ENCODE measurements at regions not wholly inside any gene's neighbourhood (a gene's known extent, or its start where the extent isn't known, plus 50 kb on each side); places are given as distances from the start of the nearest gene placed in this dataset.

DNA sequence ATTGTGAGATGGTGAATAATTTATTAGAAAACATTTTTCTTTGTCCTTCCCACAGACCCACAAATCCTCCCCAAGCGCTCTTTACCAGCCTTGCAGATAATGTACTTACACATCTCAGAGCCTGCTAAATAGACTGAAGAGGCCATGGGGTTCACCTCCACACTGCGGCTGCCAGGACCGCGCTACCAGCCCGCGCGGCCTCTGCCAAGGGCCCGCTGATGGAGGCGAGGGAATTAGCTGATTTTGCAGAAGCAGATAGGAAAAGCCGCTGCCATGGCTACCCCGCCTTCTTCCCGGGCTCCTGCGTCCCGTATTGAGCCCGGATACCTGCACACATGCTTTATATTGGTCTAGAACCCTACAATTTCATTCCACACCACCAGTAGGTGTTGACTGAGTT lies 248.0 kb upstream of the FOXD3 start:
- Mint-ChIP-seq H3K27ac (no peak overlapping the region), H3K36me3 (ENCODE audit: low read depth) (no peaks in the 10 kb centered on the region), H3K27me3 (ENCODE audit: low read depth) (peaks cover 41% of the 10 kb centered on the region), H3K4me3 (no peak overlapping the region), H3K4me1 (ENCODE audit: low read depth) (no peaks in the 10 kb centered on the region), H3K9me3 (no peaks in the 10 kb centered on the region)
- DNase-seq (ENCODE audit: low spot score) = no peak

DNA sequence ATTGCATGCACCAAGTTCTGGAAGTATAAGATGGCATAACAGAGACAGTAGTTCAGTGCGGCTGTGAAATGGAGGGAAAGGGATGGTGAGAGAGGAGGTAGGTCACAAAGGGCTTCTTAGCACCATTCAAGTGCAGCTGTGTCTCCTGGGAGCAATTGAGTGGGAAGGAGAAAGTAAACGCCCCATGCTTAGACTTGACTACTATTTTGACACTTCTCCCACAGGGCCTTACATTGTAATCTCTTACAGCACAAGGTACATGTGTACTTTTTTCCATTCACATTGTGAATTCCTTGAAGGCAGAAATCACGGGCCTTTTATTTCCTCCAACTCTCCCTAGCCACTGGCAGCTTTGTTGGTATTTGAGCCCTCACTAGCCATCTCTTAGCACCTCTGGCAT lies 239.6 kb upstream of the FOXD3 start:
- no peaks in the 10 kb centered on the region for H3K4me1 Mint-ChIP-seq (ENCODE audit: low read depth)
- DNase-seq (ENCODE audit: low spot score) = no peak

DNA sequence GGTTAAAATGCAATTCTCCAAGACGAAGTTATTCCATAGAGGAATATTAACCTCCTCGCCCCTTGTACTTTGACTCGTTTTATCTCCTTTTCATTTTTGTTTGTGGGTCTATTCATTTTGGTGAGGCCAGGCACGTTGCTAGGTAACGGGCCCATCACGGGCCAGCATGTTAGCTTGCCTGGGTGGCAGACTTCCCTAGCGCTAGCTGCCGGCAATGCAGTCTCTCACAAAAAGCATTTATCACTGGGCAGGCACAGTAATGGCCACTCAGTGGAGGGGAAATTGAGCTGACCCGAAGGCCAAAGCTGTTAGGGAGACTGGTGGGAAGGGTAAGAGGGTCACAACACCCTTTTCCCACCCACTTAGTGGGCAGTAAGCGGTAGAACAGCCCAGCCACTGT lies 234.4 kb upstream of the FOXD3 start:
- peaks cover 2% of the 10 kb centered on the region for H3K27me3 Mint-ChIP-seq (ENCODE audit: low read depth)
- no peaks in the 10 kb centered on the region for H3K4me1 Mint-ChIP-seq (ENCODE audit: low read depth)
- H3K9me3 Mint-ChIP-seq = no peaks in the 10 kb centered on the region
- DNase-seq (ENCODE audit: low spot score) = no peak
- no peaks in the 10 kb centered on the region for H3K36me3 Mint-ChIP-seq (ENCODE audit: low read depth)
- no peak overlapping the region for H3K4me3 Mint-ChIP-seq
- H3K27ac Mint-ChIP-seq = no peak overlapping the region

More for the DNA sequence above, 239.6 kb upstream of the FOXD3 start:
- no peaks in the 10 kb centered on the region for H3K9me3 Mint-ChIP-seq
- no peak overlapping the region for H3K27ac Mint-ChIP-seq
- no peak overlapping the region for H3K4me3 Mint-ChIP-seq
- H3K27me3 Mint-ChIP-seq (ENCODE audit: low read depth) = peaks cover 2% of the 10 kb centered on the region
- H3K36me3 Mint-ChIP-seq (ENCODE audit: low read depth) = no peaks in the 10 kb centered on the region

DNA sequence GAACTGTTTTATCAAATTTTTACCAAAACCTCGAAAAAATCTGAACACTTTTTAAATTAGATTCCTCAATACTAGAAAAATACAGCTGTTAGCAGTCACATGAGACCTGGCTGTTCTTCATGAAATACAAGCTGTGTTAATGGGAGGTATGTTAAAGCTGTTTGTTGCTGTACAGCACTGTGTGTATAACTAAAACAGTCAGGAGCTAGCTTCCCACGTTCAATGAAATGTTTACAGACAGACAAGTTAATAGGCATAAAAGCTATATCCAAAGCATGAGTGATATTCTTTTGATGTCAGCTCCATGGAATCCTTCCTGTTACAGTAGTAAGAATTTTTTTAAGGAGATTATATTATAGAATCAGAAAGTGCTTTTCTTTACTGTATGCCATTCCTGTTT lies 223.2 kb upstream of the FOXD3 start:
- H3K4me3 Mint-ChIP-seq = no peak overlapping the region
- no peak overlapping the region for H3K27ac Mint-ChIP-seq
- H3K9me3 Mint-ChIP-seq = no peaks in the 10 kb centered on the region
- no peaks in the 10 kb centered on the region for H3K4me1 Mint-ChIP-seq (ENCODE audit: low read depth)
- no peak for DNase-seq (ENCODE audit: low spot score)
- H3K36me3 Mint-ChIP-seq (ENCODE audit: low read depth) = no peaks in the 10 kb centered on the region
- H3K27me3 Mint-ChIP-seq (ENCODE audit: low read depth) = peaks cover 3% of the 10 kb centered on the region

DNA sequence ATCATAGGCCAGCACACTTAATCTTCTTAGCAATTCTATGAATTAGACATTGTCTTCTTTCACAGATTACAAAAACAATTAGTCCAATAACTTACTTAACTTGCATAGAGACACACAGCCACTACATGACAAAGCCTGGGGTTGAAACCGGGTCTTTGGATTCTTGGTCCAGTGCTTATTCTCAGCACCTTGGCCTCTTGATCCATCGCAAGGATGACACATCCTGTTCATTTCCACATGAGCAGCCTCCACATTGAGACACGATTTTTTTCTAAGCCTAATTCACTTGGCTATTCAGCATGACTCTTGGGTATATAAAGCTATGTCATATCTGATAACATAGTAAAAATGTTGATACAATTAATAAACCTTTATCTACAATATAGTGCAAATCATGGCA lies 221.0 kb upstream of the FOXD3 start:
- Mint-ChIP-seq H3K4me3 (no peak overlapping the region), H3K4me1 (ENCODE audit: low read depth) (no peaks in the 10 kb centered on the region), H3K27ac (no peak overlapping the region), H3K36me3 (ENCODE audit: low read depth) (no peaks in the 10 kb centered on the region), H3K27me3 (ENCODE audit: low read depth) (peaks cover 9% of the 10 kb centered on the region), H3K9me3 (no peaks in the 10 kb centered on the region)
- DNase-seq (ENCODE audit: low spot score) = no peak

DNA sequence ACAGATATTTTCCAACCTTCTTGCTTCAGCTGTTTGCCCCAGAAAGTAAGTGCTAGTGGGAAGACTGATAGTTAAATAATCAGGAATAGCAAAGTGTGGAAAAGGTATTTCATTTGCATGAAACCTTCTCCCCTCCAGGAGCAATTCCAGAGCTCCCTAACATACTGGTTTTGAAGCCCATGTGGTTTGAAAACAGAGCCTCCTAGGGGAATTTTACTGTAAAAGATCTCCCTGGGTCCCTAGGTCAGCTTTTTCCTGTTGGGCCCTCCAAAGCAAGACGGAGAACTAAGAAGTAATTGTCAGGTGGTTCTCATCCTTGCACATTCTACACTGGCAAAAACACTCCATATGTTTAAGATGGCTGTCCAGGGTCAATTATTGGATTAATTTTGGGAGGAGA lies 218.7 kb upstream of the FOXD3 start:
- H3K36me3 Mint-ChIP-seq (ENCODE audit: low read depth) = no peaks in the 10 kb centered on the region
- H3K4me1 Mint-ChIP-seq (ENCODE audit: low read depth) = no peaks in the 10 kb centered on the region
- H3K9me3 Mint-ChIP-seq = no peaks in the 10 kb centered on the region
- peaks cover 12% of the 10 kb centered on the region for H3K27me3 Mint-ChIP-seq (ENCODE audit: low read depth)
- no peak overlapping the region for H3K4me3 Mint-ChIP-seq
- no peak overlapping the region for H3K27ac Mint-ChIP-seq
- DNase-seq (ENCODE audit: low spot score) = no peak

DNA sequence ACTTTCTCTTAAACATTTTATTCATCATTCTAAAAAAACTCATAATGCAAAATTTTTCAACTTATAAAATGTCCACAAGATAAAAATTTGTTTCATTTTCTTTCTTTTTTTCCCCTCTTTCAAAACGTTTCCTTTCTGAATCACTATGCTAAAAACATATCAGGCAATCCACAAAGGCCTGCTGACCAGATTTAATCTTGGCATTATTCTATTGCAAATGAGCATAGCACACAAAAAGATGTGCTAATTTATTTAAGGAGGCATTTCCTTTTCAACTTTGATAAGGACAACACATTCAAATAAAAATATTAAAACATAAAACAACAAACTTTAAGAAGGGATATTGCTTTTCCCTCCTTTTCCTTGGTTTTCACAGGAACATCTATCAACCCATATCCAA lies 215.3 kb upstream of the FOXD3 start:
- Mint-ChIP-seq H3K27me3 (ENCODE audit: low read depth) (peaks cover 10% of the 10 kb centered on the region), H3K9me3 (no peaks in the 10 kb centered on the region), H3K27ac (no peak overlapping the region), H3K36me3 (ENCODE audit: low read depth) (no peaks in the 10 kb centered on the region), H3K4me3 (no peak overlapping the region), H3K4me1 (ENCODE audit: low read depth) (no peaks in the 10 kb centered on the region)
- DNase-seq (ENCODE audit: low spot score) = no peak

DNA sequence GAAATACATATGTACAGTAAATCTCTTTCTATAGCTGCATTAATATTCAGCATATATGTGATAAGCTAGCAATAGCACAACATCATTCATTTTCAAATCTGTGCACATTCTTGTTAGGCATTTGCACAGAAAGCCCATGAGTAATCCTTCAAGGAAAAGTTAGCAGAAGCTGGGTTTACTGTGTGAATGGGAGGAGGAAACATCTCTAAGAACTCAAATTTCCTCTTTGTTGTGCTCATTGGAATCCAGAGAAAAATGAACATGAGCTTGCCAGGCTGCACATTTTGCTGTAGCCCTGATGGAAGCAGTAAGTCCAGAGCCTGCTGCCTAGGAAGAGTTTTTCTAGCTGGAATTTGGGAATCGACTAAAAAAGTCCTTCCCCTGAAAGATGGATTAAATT lies 214.2 kb upstream of the FOXD3 start:
- Mint-ChIP-seq H3K27ac (no peak overlapping the region), H3K4me1 (ENCODE audit: low read depth) (no peaks in the 10 kb centered on the region), H3K27me3 (ENCODE audit: low read depth) (peaks cover 13% of the 10 kb centered on the region), H3K4me3 (no peak overlapping the region), H3K9me3 (no peaks in the 10 kb centered on the region), H3K36me3 (ENCODE audit: low read depth) (no peaks in the 10 kb centered on the region)
- no peak for DNase-seq (ENCODE audit: low spot score)

DNA sequence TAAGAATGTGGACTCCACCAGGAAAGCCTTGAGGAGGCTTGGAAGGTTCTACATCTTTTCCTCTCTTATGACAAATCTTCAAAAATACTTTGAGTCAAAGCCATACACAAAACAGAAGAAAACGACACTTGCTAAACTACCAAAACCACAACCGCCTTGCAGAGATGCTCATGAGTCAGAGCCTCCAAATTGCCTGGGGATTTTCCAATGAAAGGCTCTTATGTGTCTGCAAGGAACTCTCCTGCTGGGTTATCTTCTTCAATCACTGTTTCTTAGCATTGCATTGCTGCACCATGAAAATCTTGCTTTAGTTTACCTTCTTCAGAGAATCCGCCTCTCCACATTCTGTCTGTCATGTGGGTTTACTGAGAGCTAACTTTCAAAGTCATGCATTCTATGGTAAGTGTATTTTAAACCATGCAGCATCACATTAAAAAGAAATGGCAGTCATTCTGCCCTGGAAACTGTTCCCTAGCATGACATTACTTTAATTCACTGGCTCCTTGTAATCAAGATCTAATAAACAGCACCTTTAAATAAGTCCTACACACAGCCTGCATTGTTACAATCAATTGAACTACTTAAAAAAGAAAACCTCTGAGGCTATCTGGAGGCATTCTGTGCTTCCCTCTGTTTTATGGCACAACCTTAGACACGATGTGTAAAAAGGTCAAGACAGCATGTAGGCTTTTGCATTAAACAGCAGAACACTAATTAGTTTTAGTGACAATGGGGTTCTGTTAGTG lies 210.0 kb upstream of the FOXD3 start:
- no peaks in the 10 kb centered on the region for H3K36me3 Mint-ChIP-seq (ENCODE audit: low read depth)
- H3K4me1 Mint-ChIP-seq (ENCODE audit: low read depth) = no peaks in the 10 kb centered on the region
- no peak overlapping the region for H3K4me3 Mint-ChIP-seq
- DNase-seq (ENCODE audit: low spot score) = peak; percentile 41
- no peaks in the 10 kb centered on the region for H3K9me3 Mint-ChIP-seq
- peaks cover 6% of the 10 kb centered on the region for H3K27me3 Mint-ChIP-seq (ENCODE audit: low read depth)
- no peak overlapping the region for H3K27ac Mint-ChIP-seq

DNA sequence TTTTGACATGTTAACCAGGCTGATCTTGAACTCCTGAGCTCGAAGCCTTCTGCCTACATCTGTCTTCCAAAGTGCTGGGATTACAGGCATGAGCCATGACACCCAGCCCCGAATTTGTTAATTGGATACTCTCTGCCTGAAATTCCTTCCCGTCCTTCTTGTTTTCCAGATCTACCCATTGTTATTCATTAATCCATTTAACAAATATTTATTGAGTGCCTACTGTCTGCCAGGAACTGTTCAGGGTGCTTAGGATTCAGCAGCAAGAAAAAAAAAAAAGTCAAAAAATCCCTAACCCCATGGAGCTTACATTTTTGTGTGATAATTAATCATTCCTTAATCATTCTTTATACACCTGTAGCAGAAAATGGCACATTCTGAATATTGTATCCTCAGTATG lies 206.8 kb upstream of the FOXD3 start:
- no peaks in the 10 kb centered on the region for H3K36me3 Mint-ChIP-seq (ENCODE audit: low read depth)
- H3K27me3 Mint-ChIP-seq (ENCODE audit: low read depth) = peaks cover 4% of the 10 kb centered on the region
- no peak for DNase-seq (ENCODE audit: low spot score)
- H3K27ac Mint-ChIP-seq = no peak overlapping the region
- H3K4me1 Mint-ChIP-seq (ENCODE audit: low read depth) = no peaks in the 10 kb centered on the region
- no peaks in the 10 kb centered on the region for H3K9me3 Mint-ChIP-seq
- H3K4me3 Mint-ChIP-seq = no peak overlapping the region

DNA sequence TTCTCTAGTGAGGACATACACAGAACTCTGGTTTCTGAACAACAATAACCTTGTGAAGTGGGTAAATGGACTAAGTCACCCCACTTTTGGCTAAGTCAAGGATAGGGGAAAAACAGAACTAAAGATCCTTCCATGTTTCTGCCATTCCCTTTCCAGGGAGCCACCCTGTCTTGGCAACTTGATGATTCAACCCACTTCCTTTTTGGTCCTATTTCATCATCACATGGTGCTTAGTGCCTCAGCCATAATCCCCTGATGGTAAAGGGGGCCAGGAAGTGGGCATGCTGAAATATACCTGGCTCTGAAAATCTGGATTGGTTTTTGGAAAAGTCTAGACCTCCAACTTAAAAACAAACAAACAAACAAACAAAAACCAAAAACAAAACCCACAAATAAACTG lies 206.4 kb upstream of the FOXD3 start:
- Mint-ChIP-seq H3K9me3 (no peaks in the 10 kb centered on the region), H3K36me3 (ENCODE audit: low read depth) (no peaks in the 10 kb centered on the region), H3K4me3 (no peak overlapping the region), H3K27me3 (ENCODE audit: low read depth) (peaks cover 4% of the 10 kb centered on the region), H3K4me1 (ENCODE audit: low read depth) (no peaks in the 10 kb centered on the region), H3K27ac (no peak overlapping the region)
- DNase-seq (ENCODE audit: low spot score) = no peak

DNA sequence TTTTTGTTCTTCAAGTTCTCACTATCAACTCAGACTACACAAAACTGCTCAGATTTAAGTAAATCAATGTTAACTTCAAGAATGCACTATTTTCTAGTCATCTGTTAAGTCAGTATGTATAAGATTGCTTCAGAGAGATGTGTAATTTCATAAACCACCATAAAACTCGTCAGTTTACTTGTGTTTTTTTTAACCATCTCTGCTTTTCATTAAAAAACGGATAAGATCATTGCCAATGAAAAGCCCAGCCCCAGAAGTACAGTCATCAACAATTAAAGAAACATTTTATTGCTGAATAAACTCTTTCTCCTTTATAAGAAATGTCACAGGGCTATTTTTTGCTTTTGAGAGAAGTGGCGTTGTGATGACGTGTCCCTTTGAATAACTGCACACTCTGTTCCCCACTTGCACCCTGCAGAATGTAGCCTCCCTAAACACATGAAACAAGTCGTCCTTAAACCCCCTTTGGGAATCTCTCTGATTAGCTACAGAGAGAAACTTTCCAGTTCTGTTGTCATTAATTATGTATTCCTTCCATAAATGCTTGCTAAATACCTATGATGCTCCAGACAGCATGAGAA lies 202.7 kb upstream of the FOXD3 start:
- DNase-seq (ENCODE audit: low spot score) = no peak
- Mint-ChIP-seq H3K4me3 (no peak overlapping the region), H3K9me3 (no peaks in the 10 kb centered on the region), H3K27ac (no peak overlapping the region), H3K4me1 (ENCODE audit: low read depth) (peaks cover 4% of the 10 kb centered on the region), H3K27me3 (ENCODE audit: low read depth) (no peaks in the 10 kb centered on the region), H3K36me3 (ENCODE audit: low read depth) (no peaks in the 10 kb centered on the region)

DNA sequence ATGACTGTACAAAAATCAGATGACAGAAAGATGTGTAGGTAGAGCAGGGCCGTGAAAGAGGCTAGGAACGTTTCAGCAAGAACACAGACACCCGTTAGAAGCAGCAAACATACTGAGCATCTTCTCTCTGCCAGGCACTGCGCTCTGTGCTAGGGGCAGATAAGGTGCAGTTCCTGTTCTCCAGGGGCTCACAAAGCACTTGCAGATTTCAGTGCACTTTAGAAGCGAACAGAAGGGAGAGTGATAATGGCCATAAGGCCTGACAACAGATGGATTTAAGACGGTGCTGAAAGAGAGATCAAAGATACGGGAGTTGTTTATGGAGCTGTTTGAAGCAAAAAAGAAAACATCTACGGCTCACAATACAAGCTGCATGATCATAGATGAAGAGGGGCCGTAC lies 200.3 kb upstream of the FOXD3 start:
- Mint-ChIP-seq H3K4me3 (no peak overlapping the region), H3K9me3 (no peaks in the 10 kb centered on the region), H3K4me1 (ENCODE audit: low read depth) (peaks cover 5% of the 10 kb centered on the region), H3K27ac (no peak overlapping the region), H3K27me3 (ENCODE audit: low read depth) (peaks cover 4% of the 10 kb centered on the region), H3K36me3 (ENCODE audit: low read depth) (no peaks in the 10 kb centered on the region)
- no peak for DNase-seq (ENCODE audit: low spot score)

DNA sequence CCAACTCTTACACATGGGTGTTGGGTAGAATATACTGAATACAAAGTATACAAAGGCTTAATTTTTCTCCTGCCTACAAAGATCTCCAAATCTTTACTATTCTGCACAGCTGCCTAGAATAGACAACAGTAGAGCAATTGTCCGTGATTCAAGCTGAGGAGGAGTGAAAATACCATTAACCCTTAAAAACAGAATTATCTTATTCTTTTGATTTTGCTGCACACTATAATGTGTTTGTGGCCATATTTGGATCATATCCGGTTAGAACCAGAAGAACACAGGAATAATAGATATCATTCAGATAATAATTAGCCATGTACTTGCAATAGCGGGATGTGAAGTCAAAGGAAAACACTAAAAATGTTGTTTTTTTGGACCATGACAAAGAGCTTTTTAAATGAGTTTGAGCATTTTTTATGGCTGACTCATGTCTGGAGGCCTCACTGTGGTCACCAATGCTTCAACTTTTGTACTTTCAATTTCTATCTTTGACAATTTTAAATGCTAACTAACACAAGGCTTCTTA lies 197.6 kb upstream of the FOXD3 start:
- peaks cover 8% of the 10 kb centered on the region for H3K4me1 Mint-ChIP-seq (ENCODE audit: low read depth)
- peaks cover 8% of the 10 kb centered on the region for H3K27me3 Mint-ChIP-seq (ENCODE audit: low read depth)
- no peak overlapping the region for H3K27ac Mint-ChIP-seq
- H3K9me3 Mint-ChIP-seq = no peaks in the 10 kb centered on the region
- H3K36me3 Mint-ChIP-seq (ENCODE audit: low read depth) = no peaks in the 10 kb centered on the region
- no peak overlapping the region for H3K4me3 Mint-ChIP-seq
- DNase-seq (ENCODE audit: low spot score) = no peak

DNA sequence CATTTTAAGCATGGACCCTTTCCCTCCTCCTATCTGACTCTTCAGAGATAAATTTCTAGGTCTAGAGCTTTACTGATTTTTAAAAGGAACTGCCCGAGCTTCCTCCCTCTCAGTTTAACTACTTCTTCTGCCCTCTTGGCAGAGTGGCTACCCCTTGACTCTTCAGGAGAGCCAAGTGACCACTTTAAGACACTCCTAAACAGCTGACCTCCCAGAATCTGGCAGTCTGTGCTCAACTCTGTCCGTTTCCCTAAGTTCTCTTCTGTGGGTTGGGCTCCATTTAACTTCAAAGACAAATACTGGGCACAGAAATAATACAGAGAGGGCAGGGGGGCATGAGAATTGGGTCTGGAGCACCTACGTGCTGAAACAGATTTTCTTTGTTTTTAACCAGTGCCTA lies 196.3 kb upstream of the FOXD3 start:
- Mint-ChIP-seq H3K4me1 (ENCODE audit: low read depth) (peaks cover 8% of the 10 kb centered on the region), H3K9me3 (no peaks in the 10 kb centered on the region), H3K27ac (no peak overlapping the region)

More for the DNA sequence above, 196.3 kb upstream of the FOXD3 start:
- peaks cover 11% of the 10 kb centered on the region for H3K27me3 Mint-ChIP-seq (ENCODE audit: low read depth)
- H3K36me3 Mint-ChIP-seq (ENCODE audit: low read depth) = no peaks in the 10 kb centered on the region
- no peak overlapping the region for H3K4me3 Mint-ChIP-seq
- DNase-seq (ENCODE audit: low spot score) = no peak

All from T-helper 2 cell treated with Interferon-gamma antibody and Interleukin-4, amounts not matched to agents 5 μg/mL and 100 μg/mL, for 36 hours (primary cell).